Common myeloid progenitor, CD34-positive (primary cell): ENCODE measurements at regions not wholly inside any gene's neighbourhood (a gene's known extent, or its start where the extent isn't known, plus 50 kb on each side); places are given as distances from the start of the nearest gene placed in this dataset.

ENCODE experiments used
- CTCF ChIA-PET: fragments of 350-600 bp; sonication (Branson Sonifier 250); formaldehyde crosslinking; loops from one replicate; lab custom pipeline; 2021; ENCODE audit warnings: antibody characterized with exemption; lab: Charles Lee
- POLR2A ChIA-PET: fragments of 350-600 bp; sonication (Branson Sonifier 250); formaldehyde crosslinking; loops from one replicate; lab custom pipeline; 2021; ENCODE audit warnings: antibody characterized with exemption; lab: Charles Lee
- DNase-seq, 3 donors: peaks; one replicate each; pipeline versions ENCODE4 v3.0.0 to v3.0.0-alpha.2; 2013
- H3K27ac ChIP-seq, 2 experiments: 1 replicate in 1 of 2; 2 replicates in 1 of 2; pipeline ENCODE4 v1.7.0; 2013; ENCODE audit warnings: inconsistent platforms in 2 of 2, low read length in 2 of 2, mild to moderate bottlenecking in 2 of 2, low read depth in 1 of 2, moderate library complexity in 1 of 2; ENCODE audit not compliant: severe bottlenecking in 2 of 2, insufficient read depth in 1 of 2, poor library complexity in 1 of 2
- H3K27me3 ChIP-seq, 5 experiments: replicated peaks in 2 of 5; 1 replicate in 3 of 5; 2 replicates in 2 of 5; pipeline versions ENCODE4 v1.6.1 to v1.7.0; 2013; ENCODE audit warnings: low read length in 4 of 5, mild to moderate bottlenecking in 2 of 5, moderate library complexity in 2 of 5, inconsistent platforms in 1 of 5; ENCODE audit not compliant: insufficient read depth in 5 of 5, control insufficient read depth in 4 of 5
- H3K36me3 ChIP-seq, 4 experiments: 1 replicate in 2 of 4; 2 replicates in 2 of 4; pipeline versions ENCODE4 v1.6.1 to v1.7.0; 2013; ENCODE audit warnings: low read length in 3 of 4, control low read depth in 1 of 4, mild to moderate bottlenecking in 1 of 4; ENCODE audit not compliant: control insufficient read depth in 4 of 4, insufficient read depth in 4 of 4
- H3K4me1 ChIP-seq, 4 experiments: 1 replicate in 3 of 4; 2 replicates in 1 of 4; pipeline versions ENCODE4 v1.6.1 to v1.7.1; 2013; ENCODE audit warnings: low read length in 3 of 4, mild to moderate bottlenecking in 3 of 4, control low read depth in 1 of 4, inconsistent platforms in 1 of 4, moderate library complexity in 1 of 4; ENCODE audit not compliant: control insufficient read depth in 4 of 4, insufficient read depth in 4 of 4; ENCODE audit errors: control extremely low read depth in 1 of 4
- H3K4me3 ChIP-seq, 7 experiments: 1 replicate in 4 of 7; 2 replicates in 3 of 7; pipeline versions ENCODE4 v1.5.1 to v1.7.0; 2013; ENCODE audit warnings: mild to moderate bottlenecking in 7 of 7, low read length in 6 of 7, moderate library complexity in 6 of 7, inconsistent platforms in 2 of 7, low read depth in 2 of 7, control low read depth in 1 of 7; ENCODE audit not compliant: insufficient read depth in 4 of 7, control insufficient read depth in 1 of 7; ENCODE audit errors: extremely low read depth in 1 of 7
- H3K9me3 ChIP-seq, 5 experiments: 1 replicate in 4 of 5; 2 replicates in 1 of 5; pipeline versions ENCODE4 v1.6.1 to v1.7.1; 2013; ENCODE audit warnings: low read length in 4 of 5, mild to moderate bottlenecking in 2 of 5, inconsistent platforms in 1 of 5, low read depth in 1 of 5, moderate library complexity in 1 of 5; ENCODE audit not compliant: control insufficient read depth in 4 of 5, insufficient read depth in 2 of 5; ENCODE audit errors: control extremely low read depth in 1 of 5
- WGBS: methylation state at CpG from one replicate; pipeline ENCODE4 v1.1.5; 2013; ENCODE audit not compliant: insufficient coverage; 5-methylcytosine and 5-hydroxymethylcytosine counted together

- no peaks in the 10 kb centered on the region for H3K9me3 ChIP-seq
- no peak overlapping the region for H3K27ac ChIP-seq
- DNase-seq: no peak
- H3K27me3 ChIP-seq: no peaks in the 10 kb centered on the region
- ChIA-PET POLR2A (no interaction called here), CTCF (no interaction called here)
- 100% methylated on average over 1 of the region's 1 CpG for WGBS
- no peaks in the 10 kb centered on the region for H3K4me1 ChIP-seq
- no peaks in the 10 kb centered on the region for H3K36me3 ChIP-seq
- H3K4me3 ChIP-seq: no peak overlapping the region
Observed at GRCh38 chr4:11298451-11298850, 130.2 kb downstream of the HS3ST1 start.

DNA sequence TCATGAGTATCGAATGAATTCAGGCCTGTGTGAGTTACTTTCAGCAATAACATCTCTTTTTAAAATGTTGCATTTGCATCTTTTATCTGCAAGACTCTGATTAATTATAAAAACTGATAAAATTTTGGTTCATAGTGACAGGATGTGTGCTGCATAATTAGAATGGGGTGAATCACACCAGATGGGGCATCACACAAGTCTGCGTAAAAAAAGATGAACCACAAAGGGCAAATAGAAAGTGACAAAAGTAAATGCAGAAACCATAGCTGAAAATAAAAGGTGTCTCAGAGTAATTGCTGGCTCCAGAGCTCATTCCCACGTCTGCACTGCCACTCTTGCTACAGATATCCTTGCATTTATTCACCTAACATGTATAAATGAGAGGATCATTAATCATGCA, 131.1 kb downstream of the HS3ST1 start:
- Histone ChIP-seq H3K4me3 (no peak overlapping the region), H3K9me3 (no peaks in the 10 kb centered on the region), H3K4me1 (no peaks in the 10 kb centered on the region), H3K27me3 (no peaks in the 10 kb centered on the region), H3K27ac (no peak overlapping the region), H3K36me3 (no peaks in the 10 kb centered on the region)
- POLR2A ChIA-PET: no interaction called here
- whole genome bisulfite sequencing: 67% methylated on average over 1 of the region's 3 CpGs
- DNase-seq: peak in 2 of 3 donors; percentile 1 to 6
- CTCF ChIA-PET: no interaction called here

DNA sequence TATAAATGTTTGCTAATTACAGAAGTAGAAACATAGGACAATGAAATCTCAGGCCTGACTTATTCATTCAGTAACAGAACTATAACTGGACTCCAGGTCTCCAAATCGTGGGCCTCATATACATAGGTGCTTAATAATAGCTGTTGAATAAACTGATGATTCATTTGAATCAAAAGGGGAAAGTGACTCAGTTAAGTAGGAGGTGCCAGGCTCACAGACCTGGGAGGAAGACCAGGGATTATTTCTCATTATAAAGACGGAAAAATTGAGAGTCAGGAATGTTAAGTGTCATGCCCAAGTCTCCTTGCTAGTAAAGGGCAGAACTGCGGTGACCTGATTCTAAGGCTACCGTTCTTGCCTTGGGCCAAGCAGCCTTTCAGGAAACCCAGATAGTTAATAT, 131.5 kb downstream of the HS3ST1 start:
- DNase-seq: no peak
- no peaks in the 10 kb centered on the region for H3K9me3 ChIP-seq

GRCh38 chr4:11293866-11294265, 134.8 kb downstream of the HS3ST1 start:
- WGBS: no CpG with 5 or more reads among the region's 1 CpG
- ChIA-PET CTCF (no interaction called here), POLR2A (no interaction called here)
- H3K27me3 ChIP-seq: no peaks in the 10 kb centered on the region
- no peaks in the 10 kb centered on the region for H3K9me3 ChIP-seq
- H3K36me3 ChIP-seq: no peaks in the 10 kb centered on the region
- no peak overlapping the region for H3K4me3 ChIP-seq
- no peak for DNase-seq
- no peaks in the 10 kb centered on the region for H3K4me1 ChIP-seq
- no peak overlapping the region for H3K27ac ChIP-seq

More for the DNA sequence above, 131.5 kb downstream of the HS3ST1 start:
- no peaks in the 10 kb centered on the region for H3K4me1 ChIP-seq
- H3K27me3 ChIP-seq: no peaks in the 10 kb centered on the region
- WGBS: 100% methylated on average over 3 of the region's 4 CpGs
- no peaks in the 10 kb centered on the region for H3K36me3 ChIP-seq
- ChIA-PET POLR2A (no interaction called here), CTCF (no interaction called here)
- no peak overlapping the region for H3K27ac ChIP-seq
- H3K4me3 ChIP-seq: no peak overlapping the region

DNA sequence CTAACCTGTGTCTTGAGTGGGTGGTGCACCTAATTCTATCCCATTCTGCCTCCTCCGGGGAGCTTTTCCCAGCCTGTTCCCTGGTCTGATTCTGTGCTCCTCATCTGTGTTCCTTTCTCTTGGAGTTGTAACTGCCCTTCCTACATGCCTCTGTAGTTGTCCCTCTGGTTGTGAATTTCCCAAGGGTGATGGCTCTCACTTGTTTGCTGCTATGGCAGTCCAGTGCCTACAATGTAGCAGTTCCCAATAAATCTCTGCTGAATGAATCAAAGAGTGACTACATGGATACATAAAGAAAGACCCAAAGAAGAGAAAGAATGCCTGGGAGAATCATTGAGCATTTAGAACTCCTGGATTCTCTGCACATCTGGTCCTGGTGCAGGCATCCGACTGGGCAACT, 141.6 kb downstream of the HS3ST1 start:
- 100% methylated on average over 2 of the region's 2 CpGs for WGBS
- CTCF ChIA-PET: interaction anchor here (1.6 kb wide), 1 partner anchor 27 kb away, joined by 3 read pairs; no protein-coding TSS in a partner anchor
- H3K36me3 ChIP-seq: no peaks in the 10 kb centered on the region
- H3K4me3 ChIP-seq: no peak overlapping the region
- POLR2A ChIA-PET: no interaction called here
- no peak for DNase-seq
- no peak overlapping the region for H3K27ac ChIP-seq
- no peaks in the 10 kb centered on the region for H3K27me3 ChIP-seq
- H3K4me1 ChIP-seq: peaks cover 0 to 2% (median 0%) of the 10 kb centered on the region in 4 experiments
- peaks cover 0 to 10% (median 3%) of the 10 kb centered on the region in 5 experiments for H3K9me3 ChIP-seq

DNA sequence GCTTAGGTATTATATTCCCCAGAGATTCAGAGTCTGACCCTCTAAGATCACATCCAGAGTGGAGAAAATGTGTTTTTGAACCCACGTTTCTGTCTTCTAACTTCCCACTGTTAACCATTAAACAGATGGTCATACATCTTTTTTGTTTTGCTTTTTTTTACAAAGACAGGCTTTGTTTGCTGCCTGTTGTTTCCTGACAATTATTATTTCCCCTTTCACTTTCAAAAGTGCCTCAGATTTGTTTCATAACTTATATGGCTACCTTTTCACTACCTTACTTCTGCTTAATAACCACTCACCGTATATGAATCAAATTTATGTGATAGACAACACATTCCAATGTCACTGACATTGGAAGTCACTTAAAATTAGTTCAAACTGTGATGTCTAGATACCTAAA, 142.2 kb downstream of the HS3ST1 start:
- no peak overlapping the region for H3K27ac ChIP-seq
- no CpG with 5 or more reads among the region's 2 CpGs for WGBS

GRCh38 chr4:11281720-11282119, 147.0 kb downstream of the HS3ST1 start:
- POLR2A ChIA-PET: no interaction called here
- Histone ChIP-seq H3K27ac (no peak overlapping the region), H3K27me3 (no peaks in the 10 kb centered on the region), H3K4me3 (no peak overlapping the region), H3K4me1 (peaks cover 0 to 2% (median 0%) of the 10 kb centered on the region in 4 experiments), H3K36me3 (no peaks in the 10 kb centered on the region), H3K9me3 (peaks cover 0 to 10% (median 3%) of the 10 kb centered on the region in 5 experiments)
- CTCF ChIA-PET: no interaction called here
- WGBS: no CpG with 5 or more reads among the region's 1 CpG
- DNase-seq: no peak

More for the DNA sequence above, 142.2 kb downstream of the HS3ST1 start:
- Histone ChIP-seq H3K36me3 (no peaks in the 10 kb centered on the region), H3K4me1 (peaks cover 0 to 2% (median 0%) of the 10 kb centered on the region in 4 experiments), H3K9me3 (peaks cover 0 to 10% (median 3%) of the 10 kb centered on the region in 5 experiments), H3K4me3 (no peak overlapping the region), H3K27me3 (no peaks in the 10 kb centered on the region)
- peak in 2 of 3 donors; percentile 7 to 22 for DNase-seq
- CTCF ChIA-PET: no interaction called here
- POLR2A ChIA-PET: no interaction called here
